ENCODE measurements at regions not wholly inside any gene's neighbourhood (a gene's known extent, or its start where the extent isn't known, plus 50 kb on each side); places are given as distances from the start of the nearest gene placed in this dataset.
"Not testable (repeated sequence)": the region's sequence is repeated elsewhere in the genome, so short reads cannot be mapped to it uniquely, and the experiment has no call there.

DNA sequence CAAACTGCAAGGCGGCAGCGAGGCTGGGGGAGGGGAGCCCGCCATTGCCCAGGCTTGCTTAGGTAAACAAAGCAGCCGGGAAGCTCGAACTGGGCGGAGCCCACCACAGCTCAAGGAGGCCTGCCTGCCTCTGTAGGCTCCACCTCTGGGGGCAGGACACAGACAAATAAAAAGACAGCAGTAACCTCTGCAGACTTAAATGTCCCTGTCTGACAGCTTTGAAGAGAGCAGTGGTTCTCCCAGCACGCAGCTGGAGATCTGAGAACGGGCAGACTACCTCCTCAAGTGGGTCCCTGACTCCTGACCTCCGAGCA is 375.1 kb upstream of the NPVF start:
- TF ChIP-seq, protein P1, sequence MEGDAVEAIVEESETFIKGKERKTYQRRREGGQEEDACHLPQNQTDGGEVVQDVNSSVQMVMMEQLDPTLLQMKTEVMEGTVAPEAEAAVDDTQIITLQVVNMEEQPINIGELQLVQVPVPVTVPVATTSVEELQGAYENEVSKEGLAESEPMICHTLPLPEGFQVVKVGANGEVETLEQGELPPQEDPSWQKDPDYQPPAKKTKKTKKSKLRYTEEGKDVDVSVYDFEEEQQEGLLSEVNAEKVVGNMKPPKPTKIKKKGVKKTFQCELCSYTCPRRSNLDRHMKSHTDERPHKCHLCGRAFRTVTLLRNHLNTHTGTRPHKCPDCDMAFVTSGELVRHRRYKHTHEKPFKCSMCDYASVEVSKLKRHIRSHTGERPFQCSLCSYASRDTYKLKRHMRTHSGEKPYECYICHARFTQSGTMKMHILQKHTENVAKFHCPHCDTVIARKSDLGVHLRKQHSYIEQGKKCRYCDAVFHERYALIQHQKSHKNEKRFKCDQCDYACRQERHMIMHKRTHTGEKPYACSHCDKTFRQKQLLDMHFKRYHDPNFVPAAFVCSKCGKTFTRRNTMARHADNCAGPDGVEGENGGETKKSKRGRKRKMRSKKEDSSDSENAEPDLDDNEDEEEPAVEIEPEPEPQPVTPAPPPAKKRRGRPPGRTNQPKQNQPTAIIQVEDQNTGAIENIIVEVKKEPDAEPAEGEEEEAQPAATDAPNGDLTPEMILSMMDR (IDR thresholded peaks at IDR 0.05) = not testable (repeated sequence)
- TF ChIP-seq POLR2A (IDR thresholded peaks at IDR 0.05) = not testable (repeated sequence)

All from testis (tissue), 2 donors.